SK-N-MC (cell line): ENCODE measurements at regions not wholly inside any gene's neighbourhood (a gene's known extent, or its start where the extent isn't known, plus 50 kb on each side); places are given as distances from the start of the nearest gene placed in this dataset.

Experiments used
- EZH2 ChIP-seq: fragments of 200-600 bp; sonication (generic); IDR thresholded peaks from one replicate; pipeline ENCODE4 v1.6.1; 2017; ENCODE audit warnings: antibody characterized with exemption
- POLR2AphosphoS5 ChIP-seq: IDR thresholded peaks from 2 replicates; pipeline ENCODE4 v1.6.1; 2012; ENCODE audit warnings: mild to moderate bottlenecking, low read depth, low read length, borderline replicate concordance

- TF ChIP-seq POLR2AphosphoS5 (no peak), EZH2 (no peak)
Observed at GRCh38 chr10:113300617-113301016, 252.2 kb upstream of the HABP2 start.
